A673 (cell line): ENCODE measurements at regions not wholly inside any gene's neighbourhood (a gene's known extent, or its start where the extent isn't known, plus 50 kb on each side); places are given as distances from the start of the nearest gene placed in this dataset.
A peak's percentile ranks its signal among the peaks of the same experiment; 100 is the strongest.

Experiments
- EZH2 ChIP-seq: fragments of 200-600 bp; sonication (generic); IDR thresholded peaks from 2 replicates; pipeline ENCODE4 v1.6.1; 2017; ENCODE audit warnings: borderline replicate concordance, low read depth, mild to moderate bottlenecking, mixed read lengths, antibody characterized with exemption, low read length; ENCODE audit not compliant: poor library complexity, severe bottlenecking
- TF ChIP-seq, protein P1 (sequence below): fragments of 300-800, 200-600 bp; sonication (generic); conservative IDR thresholded peaks from 2 replicates; pipeline ENCODE4 v1.5.1; 2017; ENCODE audit warnings: low read depth, mild to moderate bottlenecking, antibody characterized with exemption, low read length, moderate library complexity, mixed read lengths

DNA sequence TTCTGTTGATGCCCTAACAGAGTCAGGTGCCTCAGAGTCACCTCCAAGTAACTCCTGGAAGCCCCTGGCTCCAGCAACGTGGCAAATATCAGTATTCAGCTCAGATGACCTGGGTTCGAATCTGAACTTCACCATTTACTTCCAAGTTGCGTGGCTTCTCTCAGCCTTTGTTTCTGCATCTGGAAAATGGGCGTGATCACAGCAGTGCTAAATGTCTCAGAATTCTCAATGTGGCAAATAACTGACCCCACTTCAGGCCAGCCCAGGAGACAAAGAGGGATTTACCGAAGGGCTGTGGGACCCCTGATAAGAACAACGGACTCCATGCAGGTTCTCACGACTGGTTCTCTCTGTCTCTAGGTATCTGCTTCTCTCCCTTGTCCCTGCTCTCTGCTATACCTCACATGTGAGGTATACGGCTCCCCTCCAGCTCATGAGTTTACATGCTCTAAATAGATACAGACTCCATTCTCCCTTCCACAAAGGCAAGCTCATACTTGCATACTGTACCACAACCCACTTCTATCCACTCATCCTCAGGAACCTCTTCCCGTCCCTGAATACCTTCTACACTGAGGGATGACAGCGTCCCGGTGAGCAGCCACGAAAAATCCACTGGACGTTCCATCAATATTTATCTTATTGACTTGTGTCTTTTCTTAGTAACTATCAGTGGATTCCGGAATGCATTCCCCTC, 84.1 kb downstream of the SNX5 start:
- no peak for TF ChIP-seq EZH2
- TF ChIP-seq, protein P1, sequence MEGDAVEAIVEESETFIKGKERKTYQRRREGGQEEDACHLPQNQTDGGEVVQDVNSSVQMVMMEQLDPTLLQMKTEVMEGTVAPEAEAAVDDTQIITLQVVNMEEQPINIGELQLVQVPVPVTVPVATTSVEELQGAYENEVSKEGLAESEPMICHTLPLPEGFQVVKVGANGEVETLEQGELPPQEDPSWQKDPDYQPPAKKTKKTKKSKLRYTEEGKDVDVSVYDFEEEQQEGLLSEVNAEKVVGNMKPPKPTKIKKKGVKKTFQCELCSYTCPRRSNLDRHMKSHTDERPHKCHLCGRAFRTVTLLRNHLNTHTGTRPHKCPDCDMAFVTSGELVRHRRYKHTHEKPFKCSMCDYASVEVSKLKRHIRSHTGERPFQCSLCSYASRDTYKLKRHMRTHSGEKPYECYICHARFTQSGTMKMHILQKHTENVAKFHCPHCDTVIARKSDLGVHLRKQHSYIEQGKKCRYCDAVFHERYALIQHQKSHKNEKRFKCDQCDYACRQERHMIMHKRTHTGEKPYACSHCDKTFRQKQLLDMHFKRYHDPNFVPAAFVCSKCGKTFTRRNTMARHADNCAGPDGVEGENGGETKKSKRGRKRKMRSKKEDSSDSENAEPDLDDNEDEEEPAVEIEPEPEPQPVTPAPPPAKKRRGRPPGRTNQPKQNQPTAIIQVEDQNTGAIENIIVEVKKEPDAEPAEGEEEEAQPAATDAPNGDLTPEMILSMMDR: 0 out of 2 replicates have a peak, but pooled peaks have one; percentile 1
